HEK293 (cell line): ENCODE measurements at regions not wholly inside any gene's neighbourhood (a gene's known extent, or its start where the extent isn't known, plus 50 kb on each side); places are given as distances from the start of the nearest gene placed in this dataset.

Source experiments
- CTCF ChIA-PET: fragments of 350-600 bp; formaldehyde crosslinking; extraction: SDS; loops from one replicate; lab custom pipeline; 2021; ENCODE audit warnings: antibody characterized with exemption; lab: Yijun Ruan, JAX
- POLR2A ChIA-PET: fragments of 300-600 bp; formaldehyde crosslinking; extraction: SDS; loops from one replicate; lab custom pipeline; 2020; ENCODE audit warnings: antibody characterized with exemption, inconsistent platforms; lab: Yijun Ruan, JAX
- H3K27ac ChIP-seq: fragments of 200-500 bp; sonication (Bioruptor generic); 2 replicates; pipeline ENCODE4 v1.5.1; 2014; ENCODE audit warnings: low read depth, low read length, control low read depth, inconsistent platforms; ENCODE audit errors: extremely low read depth
- H3K36me3 ChIP-seq, 2 experiments: fragments of 200-500 bp in 1 of 2; sonication (Bioruptor generic) in 1 of 2; 1 replicate in 1 of 2; 2 replicates in 1 of 2; pipeline ENCODE4 v1.5.1; 2014 to 2017; ENCODE audit warnings: inconsistent platforms in 2 of 2, low read length in 2 of 2; ENCODE audit not compliant: control insufficient read depth in 2 of 2, insufficient read depth in 1 of 2
- H3K4me1 ChIP-seq: fragments of 200-500 bp; sonication (Bioruptor generic); 2 replicates; pipeline ENCODE4 v1.5.1; 2014; ENCODE audit warnings: mild to moderate bottlenecking, low read length, inconsistent platforms; ENCODE audit not compliant: control insufficient read depth, insufficient read depth
- H3K4me3 ChIP-seq: 2 replicates; pipeline ENCODE4 v1.5.1; 2011; ENCODE audit warnings: low read depth, mild to moderate bottlenecking, control low read depth, low read length, moderate library complexity
- H3K9me3 ChIP-seq: fragments of 200-500 bp; sonication (Bioruptor generic); 2 replicates; pipeline ENCODE4 v1.5.1; 2014; ENCODE audit warnings: low read depth, low read length, inconsistent platforms; ENCODE audit not compliant: control insufficient read depth, insufficient read depth
- FEZF1 ChIP-seq: fragments of 450-650 bp; formaldehyde crosslinking; IDR thresholded peaks from 2 replicates; pipeline ENCODE4 v1.5.1; 2016; ENCODE audit warnings: missing biosample characterization, missing genetic modification characterization
- SETDB1 ChIP-seq: IDR thresholded peaks from one replicate; pipeline ENCODE4 v1.6.1; 2017; ENCODE audit warnings: mild to moderate bottlenecking, low read length, moderate library complexity, mixed read lengths; ENCODE audit not compliant: insufficient read length
- ZBTB26 ChIP-seq: fragments of 450-650 bp; formaldehyde crosslinking; optimal IDR thresholded peaks from 2 replicates; pipeline ENCODE3; 2016; ENCODE audit warnings: missing biosample characterization, mild to moderate bottlenecking, missing genetic modification characterization
- ZBTB8A ChIP-seq: fragments of 450-650 bp; formaldehyde crosslinking; IDR thresholded peaks from 2 replicates; pipeline ENCODE4 v1.5.1; 2016; ENCODE audit warnings: missing biosample characterization, missing genetic modification characterization
- ZNF10 ChIP-seq: fragments of 450-650 bp; formaldehyde crosslinking; IDR thresholded peaks from 2 replicates; pipeline ENCODE4 v1.5.1; 2017; ENCODE audit warnings: missing biosample characterization, missing genetic modification characterization
- ZNF157 ChIP-seq: fragments of 450-650 bp; formaldehyde crosslinking; IDR thresholded peaks from 2 replicates; pipeline ENCODE4 v1.5.1; 2016; ENCODE audit warnings: missing biosample characterization, missing genetic modification characterization
- ZNF16 ChIP-seq: fragments of 450-650 bp; formaldehyde crosslinking; IDR thresholded peaks from 2 replicates; pipeline ENCODE4 v1.5.1; 2016; ENCODE audit warnings: low read depth, missing biosample characterization, missing genetic modification characterization
- ZNF175 ChIP-seq: fragments of 450-650 bp; formaldehyde crosslinking; IDR thresholded peaks from 2 replicates; pipeline ENCODE4 v1.5.1; 2016; ENCODE audit warnings: missing biosample characterization, missing genetic modification characterization
- ZNF2 ChIP-seq: fragments of 450-650 bp; formaldehyde crosslinking; IDR thresholded peaks from 2 replicates; pipeline ENCODE4 v1.5.1; 2016; ENCODE audit warnings: missing biosample characterization, missing genetic modification characterization
- ZNF214 ChIP-seq: fragments of 450-650 bp; formaldehyde crosslinking; IDR thresholded peaks from 2 replicates; pipeline ENCODE4 v1.5.1; 2017; ENCODE audit warnings: missing biosample characterization, mild to moderate bottlenecking, missing genetic modification characterization, borderline replicate concordance
- ZNF221 ChIP-seq: fragments of 450-650 bp; formaldehyde crosslinking; IDR thresholded peaks from 2 replicates; pipeline ENCODE4 v1.5.1; 2017; ENCODE audit warnings: missing biosample characterization, missing genetic modification characterization, borderline replicate concordance
- ZNF26 ChIP-seq: fragments of 450-650 bp; formaldehyde crosslinking; IDR thresholded peaks from 2 replicates; pipeline ENCODE4 v1.5.1; 2016; ENCODE audit warnings: missing biosample characterization, missing genetic modification characterization
- ZNF48 ChIP-seq: fragments of 450-650 bp; formaldehyde crosslinking; IDR thresholded peaks from 2 replicates; pipeline ENCODE4 v1.5.1; 2016; ENCODE audit warnings: missing biosample characterization, missing genetic modification characterization
- ZNF561 ChIP-seq: fragments of 450-650 bp; IDR thresholded peaks from 2 replicates; pipeline ENCODE4 v1.5.1; 2018; ENCODE audit warnings: missing biosample characterization, missing genetic modification characterization, borderline replicate concordance
- ZNF585B ChIP-seq: fragments of 450-650 bp; formaldehyde crosslinking; IDR thresholded peaks from 2 replicates; pipeline ENCODE4 v1.5.1; 2016; ENCODE audit warnings: missing biosample characterization, missing genetic modification characterization
- ZNF629 ChIP-seq: fragments of 450-650 bp; formaldehyde crosslinking; IDR thresholded peaks from 2 replicates; pipeline ENCODE4 v1.5.1; 2017; ENCODE audit warnings: missing biosample characterization, missing genetic modification characterization
- ZNF660 ChIP-seq: fragments of 450-650 bp; IDR thresholded peaks from 2 replicates; pipeline ENCODE4 v1.5.1; 2018; ENCODE audit warnings: missing biosample characterization, mild to moderate bottlenecking, missing genetic modification characterization
- ZNF768 ChIP-seq: fragments of 450-650 bp; formaldehyde crosslinking; IDR thresholded peaks from 2 replicates; pipeline ENCODE4 v1.5.1; 2018; ENCODE audit warnings: missing biosample characterization, mild to moderate bottlenecking, missing genetic modification characterization
- ZSCAN16 ChIP-seq: fragments of 450-650 bp; formaldehyde crosslinking; IDR thresholded peaks from 2 replicates; pipeline ENCODE4 v1.5.1; 2016; ENCODE audit warnings: missing biosample characterization, missing genetic modification characterization
- TF ChIP-seq, protein P1 (sequence below): fragments of 450-650 bp; formaldehyde crosslinking; IDR thresholded peaks from 2 replicates; pipeline ENCODE4 v1.5.1; 2016; ENCODE audit warnings: missing biosample characterization, missing genetic modification characterization, borderline replicate concordance
- TF ChIP-seq, protein P2 (sequence below): fragments of 450-650 bp; formaldehyde crosslinking; IDR thresholded peaks from 2 replicates; pipeline ENCODE4 v1.5.1; 2016; ENCODE audit warnings: missing biosample characterization, missing genetic modification characterization

- no peaks in the 10 kb centered on the region for H3K36me3 ChIP-seq
- H3K4me3 ChIP-seq: no peak overlapping the region
- no peak for TF ChIP-seq SETDB1
- no peak for TF ChIP-seq ZNF660 (tag by site-specific recombination)
- no peak for TF ChIP-seq ZNF221 (tag by site-specific recombination)
- TF ChIP-seq ZNF585B (tag by site-specific recombination): no peak
- TF ChIP-seq ZNF157: no peak
- no peak for TF ChIP-seq ZSCAN16 (tag by site-specific recombination)
- ChIA-PET CTCF (no interaction called here), POLR2A (no interaction called here)
- H3K27ac ChIP-seq: no peak overlapping the region
- H3K9me3 ChIP-seq: no peaks in the 10 kb centered on the region; the same call in 1 of the 2 replicates
- H3K4me1 ChIP-seq: no peaks in the 10 kb centered on the region
These were observed 396.5 kb downstream of the SMOC2 start for GRCh38 chr6:168837254-168838036.

DNA sequence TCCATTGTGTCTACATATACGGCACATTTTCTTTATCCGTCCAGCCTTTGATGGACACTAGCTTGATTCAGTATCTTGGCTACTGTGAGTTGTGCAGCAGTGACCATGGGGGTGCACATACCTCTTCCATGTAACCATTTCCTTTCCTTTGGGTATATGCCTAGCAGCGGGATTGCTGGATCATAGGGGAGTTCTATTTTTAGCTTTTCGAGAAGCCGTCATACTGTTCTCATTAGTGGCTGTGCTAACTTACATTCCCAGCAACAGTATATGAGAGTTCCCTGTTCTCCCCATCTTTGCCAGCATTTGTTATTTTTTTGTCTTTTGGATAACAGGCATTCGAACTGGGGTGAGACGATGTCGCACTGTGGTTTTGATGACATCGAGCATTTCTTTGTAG, 395.0 kb downstream of the SMOC2 start:
- no peak for TF ChIP-seq ZNF10 (tag by site-specific recombination)
- TF ChIP-seq ZBTB26 (tag by site-specific recombination): no peak
- no peak for TF ChIP-seq ZNF629 (tag by site-specific recombination)
- TF ChIP-seq ZNF2 (tag by site-specific recombination): no peak
- TF ChIP-seq, protein P1, sequence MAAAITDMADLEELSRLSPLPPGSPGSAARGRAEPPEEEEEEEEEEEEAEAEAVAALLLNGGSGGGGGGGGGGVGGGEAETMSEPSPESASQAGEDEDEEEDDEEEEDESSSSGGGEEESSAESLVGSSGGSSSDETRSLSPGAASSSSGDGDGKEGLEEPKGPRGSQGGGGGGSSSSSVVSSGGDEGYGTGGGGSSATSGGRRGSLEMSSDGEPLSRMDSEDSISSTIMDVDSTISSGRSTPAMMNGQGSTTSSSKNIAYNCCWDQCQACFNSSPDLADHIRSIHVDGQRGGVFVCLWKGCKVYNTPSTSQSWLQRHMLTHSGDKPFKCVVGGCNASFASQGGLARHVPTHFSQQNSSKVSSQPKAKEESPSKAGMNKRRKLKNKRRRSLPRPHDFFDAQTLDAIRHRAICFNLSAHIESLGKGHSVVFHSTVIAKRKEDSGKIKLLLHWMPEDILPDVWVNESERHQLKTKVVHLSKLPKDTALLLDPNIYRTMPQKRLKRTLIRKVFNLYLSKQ: no peak
- TF ChIP-seq ZNF26 (tag by site-specific recombination): no peak
- no peak for TF ChIP-seq ZNF768
- no peak for TF ChIP-seq FEZF1
- TF ChIP-seq, protein P2, sequence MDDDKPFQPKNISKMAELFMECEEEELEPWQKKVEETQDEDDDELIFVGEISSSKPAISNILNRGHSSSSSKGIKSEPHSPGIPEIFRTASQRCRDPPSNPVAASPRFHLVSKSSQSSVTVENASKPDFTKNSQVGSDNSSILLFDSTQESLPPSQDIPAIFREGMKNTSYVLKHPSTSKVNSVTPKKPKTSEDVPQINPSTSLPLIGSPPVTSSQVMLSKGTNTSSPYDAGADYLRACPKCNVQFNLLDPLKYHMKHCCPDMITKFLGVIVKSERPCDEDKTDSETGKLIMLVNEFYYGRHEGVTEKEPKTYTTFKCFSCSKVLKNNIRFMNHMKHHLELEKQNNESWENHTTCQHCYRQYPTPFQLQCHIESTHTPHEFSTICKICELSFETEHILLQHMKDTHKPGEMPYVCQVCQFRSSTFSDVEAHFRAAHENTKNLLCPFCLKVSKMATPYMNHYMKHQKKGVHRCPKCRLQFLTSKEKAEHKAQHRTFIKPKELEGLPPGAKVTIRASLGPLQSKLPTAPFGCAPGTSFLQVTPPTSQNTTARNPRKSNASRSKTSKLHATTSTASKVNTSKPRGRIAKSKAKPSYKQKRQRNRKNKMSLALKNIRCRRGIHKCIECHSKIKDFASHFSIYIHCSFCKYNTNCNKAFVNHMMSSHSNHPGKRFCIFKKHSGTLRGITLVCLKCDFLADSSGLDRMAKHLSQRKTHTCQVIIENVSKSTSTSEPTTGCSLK: no peak
- no peak for TF ChIP-seq ZNF214 (tag by site-specific recombination)
- no peak for TF ChIP-seq ZNF561 (tag by site-specific recombination)
- TF ChIP-seq ZBTB8A (tag by site-specific recombination): no peak
- TF ChIP-seq ZNF16 (tag by site-specific recombination): no peak
- no peak for TF ChIP-seq ZNF48
- no peak for TF ChIP-seq ZNF175 (tag by site-specific recombination)
- Histone ChIP-seq H3K27ac (no peak overlapping the region), H3K9me3 (no peaks in the 10 kb centered on the region; the same call in 1 of the 2 replicates), H3K36me3 (no peaks in the 10 kb centered on the region), H3K4me3 (no peak overlapping the region), H3K4me1 (no peaks in the 10 kb centered on the region)
- POLR2A ChIA-PET: no interaction called here
- CTCF ChIA-PET: no interaction called here
